ENCODE measurements at regions not wholly inside any gene's neighbourhood (a gene's known extent, or its start where the extent isn't known, plus 50 kb on each side); places are given as distances from the start of the nearest gene placed in this dataset.

DNA sequence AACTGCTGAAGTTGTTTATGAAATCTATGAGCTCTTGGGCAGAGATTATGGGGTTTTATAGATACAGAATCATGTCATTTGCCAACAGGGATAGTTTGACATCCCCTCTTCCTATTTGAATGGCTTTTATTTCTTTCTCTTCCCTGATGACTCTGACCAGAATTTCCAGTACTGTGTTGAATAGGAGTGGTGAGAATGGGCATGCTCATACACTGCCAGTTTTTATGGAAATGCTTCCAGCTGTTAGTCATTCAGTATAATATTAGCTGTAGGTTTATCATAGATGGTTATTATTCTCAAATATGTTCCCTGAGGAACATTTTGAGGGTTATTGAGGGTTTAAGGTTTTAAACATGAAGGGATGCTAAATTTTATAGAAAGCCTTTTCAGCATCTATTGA is 121.2 kb downstream of the NR4A2 start:
- TF ChIP-seq, protein P1, sequence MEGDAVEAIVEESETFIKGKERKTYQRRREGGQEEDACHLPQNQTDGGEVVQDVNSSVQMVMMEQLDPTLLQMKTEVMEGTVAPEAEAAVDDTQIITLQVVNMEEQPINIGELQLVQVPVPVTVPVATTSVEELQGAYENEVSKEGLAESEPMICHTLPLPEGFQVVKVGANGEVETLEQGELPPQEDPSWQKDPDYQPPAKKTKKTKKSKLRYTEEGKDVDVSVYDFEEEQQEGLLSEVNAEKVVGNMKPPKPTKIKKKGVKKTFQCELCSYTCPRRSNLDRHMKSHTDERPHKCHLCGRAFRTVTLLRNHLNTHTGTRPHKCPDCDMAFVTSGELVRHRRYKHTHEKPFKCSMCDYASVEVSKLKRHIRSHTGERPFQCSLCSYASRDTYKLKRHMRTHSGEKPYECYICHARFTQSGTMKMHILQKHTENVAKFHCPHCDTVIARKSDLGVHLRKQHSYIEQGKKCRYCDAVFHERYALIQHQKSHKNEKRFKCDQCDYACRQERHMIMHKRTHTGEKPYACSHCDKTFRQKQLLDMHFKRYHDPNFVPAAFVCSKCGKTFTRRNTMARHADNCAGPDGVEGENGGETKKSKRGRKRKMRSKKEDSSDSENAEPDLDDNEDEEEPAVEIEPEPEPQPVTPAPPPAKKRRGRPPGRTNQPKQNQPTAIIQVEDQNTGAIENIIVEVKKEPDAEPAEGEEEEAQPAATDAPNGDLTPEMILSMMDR (conservative IDR thresholded peaks at IDR 0.05) = no peak
- TF ChIP-seq ZFX (IDR thresholded peaks at IDR 0.05) = no peak

Measured in C4-2B (cell line).